PC-3 (cell line): ENCODE measurements at regions not wholly inside any gene's neighbourhood (a gene's known extent, or its start where the extent isn't known, plus 50 kb on each side); places are given as distances from the start of the nearest gene placed in this dataset.

ENCODE experiments used
- EZH2 ChIP-seq: fragments of 300-600 bp; sonication (generic); IDR thresholded peaks from one replicate; pipeline ENCODE4 v1.6.1; 2017; ENCODE audit warnings: antibody characterized with exemption, mild to moderate bottlenecking, low read length; ENCODE audit not compliant: unreplicated experiment
- TF ChIP-seq, protein P1 (sequence below): fragments of 300-600 bp; sonication (generic); conservative IDR thresholded peaks from 2 replicates; pipeline ENCODE4 v1.5.1; 2017; ENCODE audit warnings: antibody characterized with exemption, low read depth, mild to moderate bottlenecking, low read length

DNA sequence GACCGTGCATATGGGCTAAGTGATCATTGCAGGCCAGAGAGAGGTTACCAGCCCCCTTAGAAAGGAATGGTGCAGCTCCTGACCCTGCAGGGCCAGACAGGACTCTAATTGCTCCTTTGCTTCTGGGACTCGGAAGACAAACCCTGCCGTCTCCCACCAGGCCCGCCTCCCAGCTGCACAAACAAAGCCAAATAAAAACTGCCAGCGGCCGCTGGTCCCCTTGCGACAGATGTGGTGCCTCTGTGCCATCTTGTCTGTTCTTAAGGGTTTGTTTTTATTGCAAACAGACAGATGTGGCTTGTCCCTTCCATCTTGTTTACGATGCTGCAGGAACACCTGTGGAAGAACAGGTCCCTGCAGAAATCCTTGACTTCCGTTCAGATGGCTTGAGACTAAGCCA is 434.4 kb upstream of the TSHZ3 start:
- no peak for TF ChIP-seq EZH2
- TF ChIP-seq, protein P1, sequence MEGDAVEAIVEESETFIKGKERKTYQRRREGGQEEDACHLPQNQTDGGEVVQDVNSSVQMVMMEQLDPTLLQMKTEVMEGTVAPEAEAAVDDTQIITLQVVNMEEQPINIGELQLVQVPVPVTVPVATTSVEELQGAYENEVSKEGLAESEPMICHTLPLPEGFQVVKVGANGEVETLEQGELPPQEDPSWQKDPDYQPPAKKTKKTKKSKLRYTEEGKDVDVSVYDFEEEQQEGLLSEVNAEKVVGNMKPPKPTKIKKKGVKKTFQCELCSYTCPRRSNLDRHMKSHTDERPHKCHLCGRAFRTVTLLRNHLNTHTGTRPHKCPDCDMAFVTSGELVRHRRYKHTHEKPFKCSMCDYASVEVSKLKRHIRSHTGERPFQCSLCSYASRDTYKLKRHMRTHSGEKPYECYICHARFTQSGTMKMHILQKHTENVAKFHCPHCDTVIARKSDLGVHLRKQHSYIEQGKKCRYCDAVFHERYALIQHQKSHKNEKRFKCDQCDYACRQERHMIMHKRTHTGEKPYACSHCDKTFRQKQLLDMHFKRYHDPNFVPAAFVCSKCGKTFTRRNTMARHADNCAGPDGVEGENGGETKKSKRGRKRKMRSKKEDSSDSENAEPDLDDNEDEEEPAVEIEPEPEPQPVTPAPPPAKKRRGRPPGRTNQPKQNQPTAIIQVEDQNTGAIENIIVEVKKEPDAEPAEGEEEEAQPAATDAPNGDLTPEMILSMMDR, result no peak
